CD4-positive, alpha-beta T cell (primary cell): ENCODE measurements at regions not wholly inside any gene's neighbourhood (a gene's known extent, or its start where the extent isn't known, plus 50 kb on each side); places are given as distances from the start of the nearest gene placed in this dataset.

Experiments
- ATAC-seq: fragments of 200-7000 bp; cut with Tn5 transposase; one replicate; pipeline ENCODE4 v1.10.0; 2022; ENCODE audit warnings: mild to moderate bottlenecking; ENCODE audit not compliant: poor library complexity
- CTCF ChIA-PET: fragments of 350-600 bp; sonication (Branson Sonifier 250); formaldehyde crosslinking; loops from one replicate; lab custom pipeline; 2021; ENCODE audit warnings: antibody characterized with exemption, inconsistent platforms; lab: Charles Lee
- POLR2A ChIA-PET: fragments of 350-600 bp; sonication (Branson Sonifier 250); formaldehyde crosslinking; loops from one replicate; lab custom pipeline; 2021; ENCODE audit warnings: antibody characterized with exemption, inconsistent platforms; lab: Charles Lee
- DNase-seq, 14 experiments: peaks; one replicate each; pipeline ENCODE4 v3.0.0-alpha.2; 2013 to 2020; ENCODE audit warnings: mixed read lengths in 2 of 14
- H3K27ac ChIP-seq, 2 donors: one replicate each; pipeline versions ENCODE4 v1.5.1 to v1.7.0; 2013; ENCODE audit warnings: low read length in 2 of 2, low read depth in 1 of 2, mild to moderate bottlenecking in 1 of 2
- H3K27me3 ChIP-seq, 2 experiments: 1 replicate in 1 of 2; 2 replicates in 1 of 2; pipeline versions ENCODE4 v1.6.1 to v1.7.0; 2013; ENCODE audit warnings: low read length in 2 of 2, control low read depth in 1 of 2, mild to moderate bottlenecking in 1 of 2, moderate library complexity in 1 of 2; ENCODE audit not compliant: insufficient read depth in 2 of 2, control insufficient read depth in 1 of 2
- H3K36me3 ChIP-seq: one replicate; pipeline ENCODE4 v1.6.1; 2013; ENCODE audit warnings: low read length, control low read depth; ENCODE audit not compliant: insufficient read depth
- H3K4me1 ChIP-seq: one replicate; pipeline ENCODE4 v1.6.1; 2013; ENCODE audit warnings: low read length, control low read depth; ENCODE audit not compliant: insufficient read depth
- H3K4me3 ChIP-seq: one replicate; pipeline ENCODE4 v1.5.1; 2013; ENCODE audit warnings: mild to moderate bottlenecking, low read length, moderate library complexity
- H3K9me3 ChIP-seq, 2 experiments: 1 replicate in 1 of 2; 2 replicates in 1 of 2; pipeline versions ENCODE4 v1.6.1 to v1.7.0; 2013; ENCODE audit warnings: low read length in 2 of 2, mild to moderate bottlenecking in 2 of 2, control low read depth in 1 of 2, moderate library complexity in 1 of 2; ENCODE audit not compliant: control insufficient read depth in 1 of 2, insufficient read depth in 1 of 2
- H3K27ac Mint-ChIP-seq: one replicate; pipeline ENCODE4 v1.8.0; 2020; ENCODE audit warnings: mixed read lengths
- H3K27me3 Mint-ChIP-seq: one replicate; pipeline ENCODE4 v1.8.0; 2021; ENCODE audit warnings: mixed read lengths
- H3K36me3 Mint-ChIP-seq: one replicate; pipeline ENCODE4 v1.8.0; 2021; ENCODE audit warnings: low read depth, mixed read lengths
- H3K4me1 Mint-ChIP-seq: one replicate; pipeline ENCODE4 v1.8.0; 2021; ENCODE audit warnings: low read depth, mixed read lengths
- H3K4me3 Mint-ChIP-seq: one replicate; pipeline ENCODE4 v1.8.0; 2020; ENCODE audit warnings: mild to moderate bottlenecking, mixed read lengths
- H3K9me3 Mint-ChIP-seq: one replicate; pipeline ENCODE4 v1.8.0; 2020; ENCODE audit warnings: mixed read lengths
- CTCF ChIP-seq: fragments of 200-600 bp; IDR thresholded peaks from one replicate; pipeline ENCODE4 v1.8.0; 2022; ENCODE audit warnings: antibody characterized with exemption, mild to moderate bottlenecking
- intact Hi-C, 2 experiments: fragments of 100-400 bp; cut with DNase I in 1 of 2; cut with micrococcal nuclease in 1 of 2; formaldehyde crosslinking; loops; one replicate each; pipeline versions ENCODE4 v1.15.1 to v1.9.0; 2023 to 2025; cut with DNase I, micrococcal nuclease

GRCh38 chr2:41413813-41414485, 633.9 kb upstream of the PKDCC start:
- Mint-ChIP-seq H3K9me3 (no peaks in the 10 kb centered on the region), H3K4me1 (no peaks in the 10 kb centered on the region), H3K4me3 (no peak overlapping the region), H3K27ac (no peak overlapping the region), H3K27me3 (no peaks in the 10 kb centered on the region), H3K36me3 (no peaks in the 10 kb centered on the region)
- POLR2A ChIA-PET = no interaction called here
- CTCF ChIA-PET = no interaction called here
- no peak for DNase-seq
- TF ChIP-seq CTCF = no peak
- H3K36me3 ChIP-seq = no peaks in the 10 kb centered on the region
- H3K4me1 ChIP-seq = no peaks in the 10 kb centered on the region
- ATAC-seq = no peak
- H3K27ac ChIP-seq = no peak overlapping the region
- intact Hi-C loops = no loop called here
- no peaks in the 10 kb centered on the region for H3K27me3 ChIP-seq
- no peak overlapping the region for H3K4me3 ChIP-seq
- H3K9me3 ChIP-seq = no peaks in the 10 kb centered on the region

DNA sequence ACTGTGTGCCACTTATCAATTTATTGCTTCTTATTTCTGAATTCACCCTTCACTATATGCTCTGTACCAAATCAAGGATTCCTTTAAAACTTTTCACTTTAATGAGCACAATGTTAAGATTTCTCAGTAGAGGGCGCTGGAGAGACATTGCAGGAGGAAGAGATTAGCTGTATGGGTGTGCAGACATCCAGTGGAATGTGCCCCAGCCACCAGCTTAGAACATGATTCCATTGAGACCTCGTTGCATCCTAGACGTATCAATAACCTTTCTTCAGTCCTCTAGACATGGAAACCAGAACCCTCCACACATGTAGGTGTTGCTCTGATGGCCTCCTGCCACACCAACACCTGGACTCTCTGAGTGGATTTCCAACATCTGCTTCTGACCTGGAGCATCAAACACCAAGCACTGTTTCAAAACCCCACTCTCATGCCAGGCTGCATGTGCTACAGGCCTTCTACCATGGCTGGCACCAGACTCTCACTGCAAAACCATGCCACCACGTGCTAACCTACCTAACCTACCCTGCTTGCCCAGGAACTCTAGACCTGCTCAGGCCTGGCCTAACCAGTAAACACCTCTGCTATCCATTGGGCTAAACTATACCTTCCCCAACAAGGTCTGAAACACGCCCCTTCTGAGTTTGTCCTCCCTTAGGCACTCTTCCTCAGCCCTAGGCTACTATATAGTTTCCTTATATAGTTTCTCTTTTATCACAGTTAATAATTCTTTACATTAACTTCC, 633.2 kb upstream of the PKDCC start:
- CTCF ChIA-PET = no interaction called here
- Histone ChIP-seq H3K4me1 (no peaks in the 10 kb centered on the region), H3K27me3 (no peaks in the 10 kb centered on the region), H3K36me3 (no peaks in the 10 kb centered on the region), H3K27ac (no peak overlapping the region), H3K4me3 (no peak overlapping the region), H3K9me3 (no peaks in the 10 kb centered on the region)
- Mint-ChIP-seq H3K9me3 (no peaks in the 10 kb centered on the region), H3K27ac (no peak overlapping the region), H3K4me1 (no peaks in the 10 kb centered on the region), H3K36me3 (no peaks in the 10 kb centered on the region), H3K27me3 (no peaks in the 10 kb centered on the region), H3K4me3 (no peak overlapping the region)
- intact Hi-C loops = no loop called here
- ATAC-seq (no peak), DNase-seq (peak in 3 of 14 experiments; percentile 4 to 10 (median 8))
- POLR2A ChIA-PET = no interaction called here
- TF ChIP-seq CTCF = no peak

GRCh38 chr2:41417511-41417910, 630.3 kb upstream of the PKDCC start:
- Histone ChIP-seq H3K4me1 (no peaks in the 10 kb centered on the region), H3K36me3 (no peaks in the 10 kb centered on the region), H3K27me3 (no peaks in the 10 kb centered on the region), H3K9me3 (no peaks in the 10 kb centered on the region), H3K27ac (no peak overlapping the region), H3K4me3 (no peak overlapping the region)
- H3K4me3 Mint-ChIP-seq = no peak overlapping the region
- no peak for ATAC-seq
- H3K9me3 Mint-ChIP-seq = peaks cover 2% of the 10 kb centered on the region
- ChIA-PET CTCF (interaction anchor here (1.2 kb wide), 1 partner anchor 36 kb away, joined by 3 read pairs; no protein-coding TSS in a partner anchor), POLR2A (no interaction called here)
- intact Hi-C loops = no loop called here
- no peak for DNase-seq
- no peak for TF ChIP-seq CTCF
- H3K27ac Mint-ChIP-seq = no peak overlapping the region
- no peaks in the 10 kb centered on the region for H3K36me3 Mint-ChIP-seq
- no peaks in the 10 kb centered on the region for H3K27me3 Mint-ChIP-seq
- no peaks in the 10 kb centered on the region for H3K4me1 Mint-ChIP-seq
